HG02623 (cell line): ENCODE measurements at regions not wholly inside any gene's neighbourhood (a gene's known extent, or its start where the extent isn't known, plus 50 kb on each side); places are given as distances from the start of the nearest gene placed in this dataset.

Experiments used
- ATAC-seq: cut with Tn5 transposase; IDR thresholded peaks from one replicate; pipeline ENCODE4 v1.9.1; 2021; ENCODE audit warnings: moderate library complexity; ENCODE audit not compliant: unreplicated experiment

DNA sequence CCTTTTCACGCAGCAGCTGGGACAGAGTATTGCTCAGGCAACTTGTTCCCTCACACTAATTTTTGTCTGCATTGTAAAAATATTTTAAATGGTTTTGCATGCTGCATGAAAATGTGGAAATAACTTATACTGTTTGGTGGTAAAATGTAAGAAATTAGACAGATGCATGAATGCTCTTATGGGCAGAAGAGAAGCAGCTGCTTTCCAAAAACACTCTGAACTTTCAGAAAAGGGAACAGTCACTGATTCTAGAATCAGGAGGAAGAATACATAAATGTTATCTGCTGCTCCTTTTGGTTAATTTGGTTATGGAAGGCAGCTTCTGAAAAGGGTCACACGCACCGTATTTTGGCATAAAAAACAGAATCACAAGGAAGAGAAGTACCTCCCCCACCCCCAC, 87.0 kb upstream of the RUNX1 start:
- ATAC-seq: no peak

DNA sequence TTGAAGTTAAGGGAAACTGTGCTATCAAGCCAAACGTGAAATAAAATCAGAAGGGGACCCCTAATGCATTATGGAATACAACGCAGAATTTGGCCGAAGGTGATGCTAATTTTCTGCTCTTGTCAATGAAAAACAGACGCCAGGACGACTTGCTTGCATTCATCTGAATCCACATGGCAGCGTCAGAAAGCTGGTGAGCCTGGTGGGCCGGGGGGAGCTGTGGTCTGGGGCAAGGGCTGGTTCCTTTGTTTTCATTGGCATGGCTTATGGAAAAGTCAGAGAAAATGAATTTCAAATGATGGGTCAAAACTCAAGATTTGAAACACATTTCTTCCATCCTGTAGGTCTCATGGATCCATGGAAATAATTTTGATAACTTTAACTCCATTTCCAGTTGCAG, 86.4 kb upstream of the RUNX1 start:
- no peak for ATAC-seq

DNA sequence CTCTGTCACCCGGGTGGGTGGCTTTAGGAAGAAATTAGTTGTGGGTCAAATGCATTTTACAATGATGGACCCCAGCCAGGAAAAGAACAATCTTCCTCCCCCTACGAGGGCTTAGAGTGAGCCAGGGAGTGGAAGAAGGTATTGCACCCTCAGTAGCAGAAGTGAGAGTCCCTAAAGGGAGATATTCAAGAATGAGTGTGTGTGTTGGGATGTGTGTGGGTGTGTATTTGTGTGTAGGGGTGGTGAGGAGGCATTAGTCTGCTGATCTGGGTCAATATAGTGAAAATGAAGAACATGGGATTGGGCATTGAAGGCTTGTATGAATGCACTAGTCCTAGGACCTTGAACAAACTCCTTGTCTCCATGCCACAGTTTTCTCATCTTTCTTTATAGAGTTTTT, 85.2 kb upstream of the RUNX1 start:
- ATAC-seq: no peak

GRCh38 chr21:35128536-35128935, 79.4 kb upstream of the RUNX1 start:
- ATAC-seq: no peak

- ATAC-seq: no peak
These were observed 78.7 kb upstream of the RUNX1 start for GRCh38 chr21:35127851-35128250.

DNA sequence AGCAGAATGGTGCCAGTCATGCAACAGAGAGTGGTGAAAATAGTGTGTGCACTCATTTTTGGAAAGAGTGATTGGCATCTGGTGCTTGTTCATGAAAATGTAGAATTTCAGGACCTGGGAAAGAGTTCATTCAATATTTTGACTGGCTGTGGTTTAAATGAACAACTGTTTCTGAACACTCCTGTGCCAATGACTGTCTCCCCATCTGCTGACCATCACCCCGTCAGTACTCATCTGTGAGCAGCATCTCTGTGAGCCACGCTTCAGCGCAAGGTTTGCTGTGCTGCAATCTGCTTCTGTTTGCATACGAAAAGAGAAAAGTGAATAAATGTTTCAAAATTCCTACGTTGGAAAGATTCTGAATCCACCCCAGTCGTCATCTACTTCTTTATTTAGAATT, 77.9 kb upstream of the RUNX1 start:
- no peak for ATAC-seq

- no peak for ATAC-seq
These were observed 71.6 kb upstream of the RUNX1 start for GRCh38 chr21:35120631-35121180.

GRCh38 chr21:35119501-35120047, 70.5 kb upstream of the RUNX1 start:
- ATAC-seq: no peak

- ATAC-seq: no peak
These were observed 67.7 kb upstream of the RUNX1 start for GRCh38 chr21:35116777-35117176.

- ATAC-seq: no peak
These were observed 64.0 kb upstream of the RUNX1 start for GRCh38 chr21:35113064-35113463.

DNA sequence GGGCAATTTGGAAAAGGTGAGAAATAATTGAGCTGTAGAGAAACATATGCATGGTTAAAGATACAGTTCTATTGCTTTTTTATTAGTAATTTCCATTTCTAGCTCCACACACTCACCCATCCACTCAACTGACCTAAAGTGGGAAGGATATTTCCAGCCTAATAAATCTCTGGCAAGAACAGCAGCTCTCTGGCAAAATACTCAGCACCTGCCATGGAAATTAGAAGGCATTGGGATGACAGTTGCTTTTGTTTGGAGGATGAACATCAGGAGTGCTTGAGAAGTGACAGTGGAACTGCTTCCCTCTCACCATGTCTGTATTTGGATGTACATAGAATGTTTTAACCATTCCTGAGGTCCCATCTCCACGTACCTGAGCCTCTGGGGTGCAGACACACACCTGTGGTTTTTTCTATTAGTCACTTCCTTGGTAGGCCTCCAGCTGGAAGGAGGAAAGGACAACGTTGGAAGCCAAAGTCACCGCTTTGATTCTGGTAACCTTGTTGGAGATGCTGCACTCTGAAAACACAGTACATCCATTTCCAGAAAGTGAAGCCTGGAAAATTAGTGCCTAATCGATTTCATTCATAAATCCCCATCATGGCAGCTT, 62.3 kb upstream of the RUNX1 start:
- no peak for ATAC-seq

DNA sequence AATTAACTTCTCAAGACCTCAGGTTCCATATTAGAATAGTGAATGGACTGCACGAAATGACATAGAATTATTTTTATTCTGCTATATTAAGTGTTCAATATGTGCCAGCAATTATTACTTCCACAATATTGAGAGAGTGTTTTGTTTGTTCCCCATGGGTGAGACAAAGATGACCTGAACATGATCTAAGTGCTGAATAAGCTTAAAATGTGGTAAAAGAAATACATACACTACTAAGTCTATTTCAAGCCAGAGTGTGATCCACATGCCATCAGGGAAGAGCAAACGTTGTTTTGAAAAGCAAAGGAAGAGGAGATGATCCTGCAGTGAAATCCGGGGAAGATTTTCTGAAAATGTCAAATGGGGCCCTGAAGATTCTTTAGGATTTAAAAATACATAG, 59.8 kb upstream of the RUNX1 start:
- ATAC-seq: no peak

GRCh38 chr21:35107520-35107919, 58.4 kb upstream of the RUNX1 start:
- ATAC-seq: no peak

DNA sequence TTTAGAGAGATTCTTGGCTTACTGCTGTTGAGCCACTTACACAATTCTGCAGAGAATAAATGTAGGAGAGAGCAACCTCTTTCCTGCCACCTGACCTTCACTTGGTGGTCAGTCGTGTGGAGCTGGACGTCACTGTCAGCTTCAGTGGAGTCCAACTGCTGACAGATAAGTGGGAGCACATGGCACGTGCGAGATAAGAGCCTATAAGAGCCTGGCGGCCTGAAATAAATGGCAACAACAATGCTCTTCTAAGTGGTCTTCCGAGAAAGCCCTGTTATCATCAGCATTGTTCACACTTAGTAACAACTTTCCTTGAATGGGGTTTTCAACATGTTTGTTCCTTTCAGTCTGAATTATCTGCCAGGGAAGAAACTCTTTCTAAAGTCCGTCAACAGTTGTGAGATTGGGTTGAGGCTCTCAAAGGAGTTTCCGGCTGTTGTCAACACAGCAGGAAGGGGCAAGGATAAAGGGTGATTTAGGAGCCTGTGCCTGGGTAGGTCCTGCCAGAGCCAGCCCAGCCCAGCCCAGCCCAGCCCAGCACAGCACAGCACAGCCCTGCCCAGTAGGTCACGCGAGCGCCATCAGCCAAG, 57.2 kb upstream of the RUNX1 start:
- no peak for ATAC-seq

DNA sequence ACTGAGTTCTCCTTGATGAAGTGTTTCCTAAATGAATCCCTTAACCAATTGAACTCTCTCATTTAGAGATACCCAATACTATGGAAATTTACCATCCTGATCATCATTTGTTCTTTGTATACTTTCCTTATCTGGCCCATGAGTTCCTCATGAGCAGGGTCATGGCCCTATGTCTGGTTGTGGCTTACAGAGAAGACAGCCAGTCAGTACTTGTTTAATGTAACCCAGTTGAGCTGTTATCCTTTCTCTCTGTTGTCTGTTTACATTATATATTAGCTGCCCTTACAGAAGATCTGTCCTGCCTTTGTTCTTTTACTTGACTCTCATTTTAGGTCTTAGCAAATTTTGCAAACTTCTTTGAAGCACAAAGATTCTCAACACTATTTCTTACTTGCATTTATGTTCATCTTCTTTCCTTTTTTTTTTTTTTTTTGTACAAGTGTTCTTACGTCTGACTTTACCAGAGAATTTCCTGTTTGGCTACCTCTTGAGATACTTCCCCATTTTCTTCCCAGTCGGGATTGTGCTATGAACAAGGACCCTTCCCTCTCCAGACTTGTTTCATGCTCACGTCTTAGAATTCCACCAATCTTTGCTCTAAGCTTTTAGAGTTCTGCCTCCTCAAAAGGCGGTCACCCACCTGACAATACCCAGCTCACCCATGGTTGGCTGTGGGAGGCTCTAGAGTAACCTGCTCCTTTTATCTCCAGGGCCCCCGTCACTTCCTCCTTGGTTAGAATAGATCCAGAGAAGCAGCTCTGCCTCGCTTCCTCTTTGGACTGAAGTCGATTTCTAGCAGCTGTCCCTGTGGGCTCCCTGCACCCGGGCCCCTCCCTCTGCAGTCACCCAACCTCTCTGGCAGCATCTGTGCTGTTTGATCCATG, 53.6 kb upstream of the RUNX1 start:
- ATAC-seq: no peak

GRCh38 chr21:35100349-35100811, 51.3 kb upstream of the RUNX1 start:
- ATAC-seq: no peak

GRCh38 chr21:35099310-35099709, 50.2 kb upstream of the RUNX1 start:
- ATAC-seq: no peak
